GM12878 (cell line): ENCODE measurements at regions not wholly inside any gene's neighbourhood (a gene's known extent, or its start where the extent isn't known, plus 50 kb on each side); places are given as distances from the start of the nearest gene placed in this dataset.

Experiments
- JUND ChIP-seq: IDR thresholded peaks from 2 replicates; pipeline ENCODE4 v1.6.1; 2012; ENCODE audit warnings: low read depth, mild to moderate bottlenecking, low read length, improper control_type of control experiment, moderate library complexity
- SRF ChIP-seq, 2 experiments: IDR thresholded peaks; 2 replicates each; pipeline ENCODE4 v1.6.1; 2011; ENCODE audit warnings: low read depth in 2 of 2, low read length in 2 of 2, mild to moderate bottlenecking in 1 of 2, moderate library complexity in 1 of 2
- SUZ12 ChIP-seq: fragments of 200-600 bp; sonication (generic); IDR thresholded peaks from one replicate; pipeline ENCODE4 v1.6.1; 2018; ENCODE audit warnings: antibody characterized with exemption, mild to moderate bottlenecking; ENCODE audit not compliant: unreplicated experiment
- TBL1XR1 ChIP-seq: IDR thresholded peaks from 2 replicates; pipeline ENCODE4 v1.6.1; 2012; ENCODE audit warnings: low read depth, low read length, improper control_type of control experiment
- TCF3 ChIP-seq: IDR thresholded peaks from 2 replicates; pipeline ENCODE4 v1.6.1; 2012; ENCODE audit warnings: low read depth, mild to moderate bottlenecking, low read length, borderline replicate concordance; ENCODE audit not compliant: insufficient read depth
- TF ChIP-seq, protein P1 (sequence below): IDR thresholded peaks from 2 replicates; pipeline ENCODE4 v1.6.1; 2012; ENCODE audit warnings: improper control_type of control experiment, low read depth, low read length; ENCODE audit not compliant: insufficient replicate concordance
- TF ChIP-seq, protein P2 (sequence below): fragments of 450-650 bp; IDR thresholded peaks from 2 replicates; pipeline ENCODE4 v1.6.1; 2016; ENCODE audit warnings: mild to moderate bottlenecking

DNA sequence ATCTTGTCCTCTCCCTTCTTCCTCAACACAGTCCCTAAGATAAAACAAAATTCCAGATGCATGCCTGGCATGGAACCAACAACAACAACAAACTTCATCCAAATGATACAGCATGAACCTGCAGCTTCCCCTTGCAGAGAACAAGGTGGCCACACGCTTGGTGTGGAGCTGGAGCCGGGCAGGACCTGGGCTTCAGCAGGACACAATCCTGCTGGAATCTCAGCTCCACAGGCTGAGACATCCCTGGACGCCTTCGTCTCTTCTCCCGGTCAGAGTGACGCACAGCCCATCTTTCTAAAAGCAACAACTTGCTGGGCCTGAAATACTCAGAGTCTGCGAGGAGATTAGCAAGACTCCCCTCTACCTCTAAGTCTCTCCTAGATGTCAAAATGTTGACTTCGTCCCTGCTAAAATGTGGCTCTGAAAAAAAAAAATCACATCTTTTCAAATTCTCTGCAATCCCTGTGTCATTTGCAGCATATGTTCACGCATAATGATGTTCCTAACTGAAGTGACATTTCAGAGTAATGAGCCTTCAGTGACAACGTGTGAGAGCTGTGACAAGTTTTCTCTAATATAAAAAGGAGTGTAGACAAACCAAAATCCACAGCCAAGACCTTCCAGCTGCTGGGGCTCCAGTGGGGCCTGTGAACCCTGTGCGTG lies 1232.3 kb downstream of the TBC1D22A start (continued):
- TF ChIP-seq, protein P1, sequence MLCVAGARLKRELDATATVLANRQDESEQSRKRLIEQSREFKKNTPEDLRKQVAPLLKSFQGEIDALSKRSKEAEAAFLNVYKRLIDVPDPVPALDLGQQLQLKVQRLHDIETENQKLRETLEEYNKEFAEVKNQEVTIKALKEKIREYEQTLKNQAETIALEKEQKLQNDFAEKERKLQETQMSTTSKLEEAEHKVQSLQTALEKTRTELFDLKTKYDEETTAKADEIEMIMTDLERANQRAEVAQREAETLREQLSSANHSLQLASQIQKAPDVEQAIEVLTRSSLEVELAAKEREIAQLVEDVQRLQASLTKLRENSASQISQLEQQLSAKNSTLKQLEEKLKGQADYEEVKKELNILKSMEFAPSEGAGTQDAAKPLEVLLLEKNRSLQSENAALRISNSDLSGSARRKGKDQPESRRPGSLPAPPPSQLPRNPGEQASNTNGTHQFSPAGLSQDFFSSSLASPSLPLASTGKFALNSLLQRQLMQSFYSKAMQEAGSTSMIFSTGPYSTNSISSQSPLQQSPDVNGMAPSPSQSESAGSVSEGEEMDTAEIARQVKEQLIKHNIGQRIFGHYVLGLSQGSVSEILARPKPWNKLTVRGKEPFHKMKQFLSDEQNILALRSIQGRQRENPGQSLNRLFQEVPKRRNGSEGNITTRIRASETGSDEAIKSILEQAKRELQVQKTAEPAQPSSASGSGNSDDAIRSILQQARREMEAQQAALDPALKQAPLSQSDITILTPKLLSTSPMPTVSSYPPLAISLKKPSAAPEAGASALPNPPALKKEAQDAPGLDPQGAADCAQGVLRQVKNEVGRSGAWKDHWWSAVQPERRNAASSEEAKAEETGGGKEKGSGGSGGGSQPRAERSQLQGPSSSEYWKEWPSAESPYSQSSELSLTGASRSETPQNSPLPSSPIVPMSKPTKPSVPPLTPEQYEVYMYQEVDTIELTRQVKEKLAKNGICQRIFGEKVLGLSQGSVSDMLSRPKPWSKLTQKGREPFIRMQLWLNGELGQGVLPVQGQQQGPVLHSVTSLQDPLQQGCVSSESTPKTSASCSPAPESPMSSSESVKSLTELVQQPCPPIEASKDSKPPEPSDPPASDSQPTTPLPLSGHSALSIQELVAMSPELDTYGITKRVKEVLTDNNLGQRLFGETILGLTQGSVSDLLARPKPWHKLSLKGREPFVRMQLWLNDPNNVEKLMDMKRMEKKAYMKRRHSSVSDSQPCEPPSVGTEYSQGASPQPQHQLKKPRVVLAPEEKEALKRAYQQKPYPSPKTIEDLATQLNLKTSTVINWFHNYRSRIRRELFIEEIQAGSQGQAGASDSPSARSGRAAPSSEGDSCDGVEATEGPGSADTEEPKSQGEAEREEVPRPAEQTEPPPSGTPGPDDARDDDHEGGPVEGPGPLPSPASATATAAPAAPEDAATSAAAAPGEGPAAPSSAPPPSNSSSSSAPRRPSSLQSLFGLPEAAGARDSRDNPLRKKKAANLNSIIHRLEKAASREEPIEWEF: no peak
- no peak for TF ChIP-seq TCF3
- TF ChIP-seq JUND: no peak
- TF ChIP-seq SRF (IDR thresholded peaks at IDR 0.05; ENCODE audit: low read depth in 2 of 2, low read length in 2 of 2): no peak
- TF ChIP-seq SUZ12: no peak
- TF ChIP-seq TBL1XR1: no peak
- TF ChIP-seq, protein P2, sequence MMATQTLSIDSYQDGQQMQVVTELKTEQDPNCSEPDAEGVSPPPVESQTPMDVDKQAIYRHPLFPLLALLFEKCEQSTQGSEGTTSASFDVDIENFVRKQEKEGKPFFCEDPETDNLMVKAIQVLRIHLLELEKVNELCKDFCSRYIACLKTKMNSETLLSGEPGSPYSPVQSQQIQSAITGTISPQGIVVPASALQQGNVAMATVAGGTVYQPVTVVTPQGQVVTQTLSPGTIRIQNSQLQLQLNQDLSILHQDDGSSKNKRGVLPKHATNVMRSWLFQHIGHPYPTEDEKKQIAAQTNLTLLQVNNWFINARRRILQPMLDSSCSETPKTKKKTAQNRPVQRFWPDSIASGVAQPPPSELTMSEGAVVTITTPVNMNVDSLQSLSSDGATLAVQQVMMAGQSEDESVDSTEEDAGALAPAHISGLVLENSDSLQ: no peak
